HUES48 (cell line): ENCODE measurements at regions not wholly inside any gene's neighbourhood (a gene's known extent, or its start where the extent isn't known, plus 50 kb on each side); places are given as distances from the start of the nearest gene placed in this dataset.

Experiments used
- H3K27ac ChIP-seq: one replicate; pipeline ENCODE4 v1.7.0; 2013; ENCODE audit warnings: low read depth, low read length, inconsistent platforms
- H3K27me3 ChIP-seq: 2 replicates; pipeline ENCODE4 v1.6.1; 2013; ENCODE audit warnings: mild to moderate bottlenecking, low read length; ENCODE audit not compliant: control insufficient read depth, insufficient read depth
- H3K36me3 ChIP-seq: 2 replicates; pipeline ENCODE4 v1.6.1; 2013; ENCODE audit warnings: low read length; ENCODE audit not compliant: control insufficient read depth, insufficient read depth
- H3K4me1 ChIP-seq: 2 replicates; pipeline ENCODE4 v1.6.1; 2013; ENCODE audit warnings: mild to moderate bottlenecking, low read length; ENCODE audit not compliant: control insufficient read depth, insufficient read depth
- H3K4me3 ChIP-seq: 2 replicates; pipeline ENCODE4 v1.5.1; 2013; ENCODE audit warnings: mild to moderate bottlenecking, low read depth, low read length
- H3K9ac ChIP-seq: 2 replicates; pipeline ENCODE4 v1.6.1; 2013; ENCODE audit warnings: mild to moderate bottlenecking, low read depth, low read length, moderate library complexity
- H3K9me3 ChIP-seq: 2 replicates; pipeline ENCODE4 v1.6.1; 2013; ENCODE audit warnings: low read length; ENCODE audit not compliant: control insufficient read depth, insufficient read depth

DNA sequence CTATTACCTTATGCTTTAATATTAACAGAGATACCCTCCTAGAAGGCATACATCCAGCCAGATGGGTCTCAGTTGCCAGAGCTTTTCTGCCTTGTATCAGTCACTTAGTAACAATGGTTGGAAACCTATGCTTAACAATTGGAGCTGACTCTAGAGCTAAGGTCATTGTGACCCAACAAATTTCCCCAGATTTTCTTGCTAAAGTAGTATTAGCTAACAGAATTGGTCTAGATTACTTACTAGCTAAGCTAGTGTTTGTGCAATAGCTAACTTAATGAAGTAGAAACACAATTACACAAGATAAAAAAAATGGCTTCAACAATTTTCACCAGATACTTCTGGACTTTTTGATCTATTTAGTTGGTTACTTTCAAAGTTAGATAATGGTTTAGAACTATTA lies 236.9 kb downstream of the NSUN3 start:
- H3K9ac ChIP-seq = no peak overlapping the region
- H3K27ac ChIP-seq = no peak overlapping the region
- no peak overlapping the region for H3K4me3 ChIP-seq
- no peaks in the 10 kb centered on the region for H3K27me3 ChIP-seq
- peaks cover 9% of the 10 kb centered on the region; the same call in 1 of the 2 replicates for H3K4me1 ChIP-seq
- no peaks in the 10 kb centered on the region for H3K9me3 ChIP-seq
- no peaks in the 10 kb centered on the region for H3K36me3 ChIP-seq

DNA sequence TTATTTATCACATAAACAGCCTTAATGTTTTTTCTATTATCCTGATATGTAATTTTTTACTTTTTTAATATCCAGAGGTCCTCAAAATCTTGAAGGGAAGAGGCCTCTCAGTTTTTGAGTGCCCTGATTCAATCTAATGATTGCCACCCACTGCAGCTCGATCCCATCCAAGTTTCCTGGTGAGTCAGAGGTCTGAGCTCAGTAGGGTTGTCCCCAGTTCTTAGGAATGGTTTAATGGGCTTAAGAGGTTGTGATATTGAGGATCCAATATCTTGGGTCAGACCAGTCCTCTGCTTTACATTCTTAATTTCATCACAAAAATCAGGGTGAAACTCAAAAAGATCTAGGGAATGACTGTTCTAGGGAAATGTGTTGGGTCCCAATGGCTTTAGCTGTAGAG lies 238.5 kb downstream of the NSUN3 start:
- Histone ChIP-seq H3K9me3 (no peaks in the 10 kb centered on the region), H3K27me3 (no peaks in the 10 kb centered on the region)

GRCh38 chr3:94303266-94303665 lies 240.4 kb downstream of the NSUN3 start:
- H3K36me3 ChIP-seq = no peaks in the 10 kb centered on the region
- H3K4me1 ChIP-seq = peaks cover 23% of the 10 kb centered on the region
- H3K27ac ChIP-seq = no peak overlapping the region
- no peaks in the 10 kb centered on the region for H3K9me3 ChIP-seq
- H3K4me3 ChIP-seq = no peak overlapping the region
- no peak overlapping the region for H3K9ac ChIP-seq
- H3K27me3 ChIP-seq = no peaks in the 10 kb centered on the region

More for the DNA sequence above, 238.5 kb downstream of the NSUN3 start:
- H3K27ac ChIP-seq = no peak overlapping the region
- H3K9ac ChIP-seq = no peak overlapping the region
- no peaks in the 10 kb centered on the region for H3K36me3 ChIP-seq
- H3K4me3 ChIP-seq = no peak overlapping the region
- peaks cover 16% of the 10 kb centered on the region for H3K4me1 ChIP-seq

GRCh38 chr3:94303897-94304296 lies 241.0 kb downstream of the NSUN3 start:
- Histone ChIP-seq H3K9me3 (no peaks in the 10 kb centered on the region), H3K36me3 (no peaks in the 10 kb centered on the region), H3K27ac (no peak overlapping the region), H3K4me3 (no peak overlapping the region), H3K9ac (no peak overlapping the region), H3K27me3 (no peaks in the 10 kb centered on the region), H3K4me1 (peaks cover 23% of the 10 kb centered on the region)

- Histone ChIP-seq H3K4me3 (no peak overlapping the region), H3K36me3 (no peaks in the 10 kb centered on the region), H3K27ac (no peak overlapping the region), H3K9ac (no peak overlapping the region), H3K4me1 (peaks cover 23% of the 10 kb centered on the region), H3K27me3 (no peaks in the 10 kb centered on the region), H3K9me3 (no peaks in the 10 kb centered on the region)
Observed at GRCh38 chr3:94304954-94305353, 242.1 kb downstream of the NSUN3 start.

DNA sequence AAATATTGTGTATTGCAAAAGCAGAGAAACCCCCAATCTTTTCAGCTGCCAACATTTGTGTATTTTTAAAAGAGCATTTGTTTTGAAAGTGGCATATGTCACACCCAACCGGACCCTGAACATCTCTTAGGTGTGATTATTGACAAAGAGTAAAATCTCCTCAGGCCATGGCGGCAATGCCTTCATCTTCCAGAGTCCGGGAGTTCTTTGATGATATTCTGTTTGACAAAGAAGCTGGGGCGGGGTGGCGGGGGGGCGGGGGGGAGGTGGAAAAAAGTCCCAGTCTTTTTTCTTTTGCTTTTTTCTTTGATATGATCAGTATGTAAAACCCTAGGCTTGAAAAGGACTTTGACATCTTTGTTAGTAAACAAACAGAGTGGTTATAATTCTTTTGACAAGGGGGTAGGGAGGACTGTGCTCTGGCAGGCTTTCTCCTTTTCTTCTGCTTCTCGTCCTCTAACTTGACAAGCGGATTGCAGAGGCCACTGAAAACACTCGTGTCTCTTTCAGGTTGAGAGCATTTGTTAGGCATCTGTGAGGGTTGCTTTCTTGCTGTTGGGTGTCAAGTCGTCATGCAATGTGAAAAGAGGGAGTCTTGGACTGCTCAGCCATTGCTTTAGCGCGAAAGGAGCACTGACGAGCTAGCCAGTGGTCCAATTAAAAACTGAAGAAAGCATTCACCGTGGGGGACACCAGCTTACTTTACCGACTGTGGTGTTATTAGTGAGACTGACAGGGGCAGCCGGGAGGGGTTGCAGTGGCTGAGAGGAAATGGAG lies 243.2 kb downstream of the NSUN3 start:
- Histone ChIP-seq H3K4me3 (no peak overlapping the region), H3K36me3 (no peaks in the 10 kb centered on the region), H3K27me3 (no peaks in the 10 kb centered on the region), H3K9ac (no peak overlapping the region), H3K9me3 (no peaks in the 10 kb centered on the region), H3K4me1 (peaks cover 23% of the 10 kb centered on the region), H3K27ac (peak overlapping the region; percentile 44)

DNA sequence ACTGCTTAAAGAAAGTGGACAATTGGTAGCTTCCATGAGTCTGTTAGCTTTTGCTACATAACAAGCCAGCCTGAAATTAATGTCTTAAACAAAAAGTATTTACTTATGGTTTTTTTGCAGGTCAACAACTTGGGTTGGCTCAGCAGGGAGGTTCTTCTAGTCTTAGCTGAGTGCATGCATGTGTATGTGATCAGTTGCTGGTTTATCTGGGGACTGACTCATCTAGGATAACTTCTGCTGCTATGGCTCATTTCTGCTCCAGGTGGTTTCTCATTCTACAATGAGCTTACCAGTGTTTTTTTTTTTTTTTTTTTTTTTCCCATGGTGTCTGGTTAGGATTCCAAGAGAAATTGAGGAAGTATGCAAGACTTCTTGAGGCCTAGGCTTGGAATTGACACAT lies 244.7 kb downstream of the NSUN3 start:
- H3K9me3 ChIP-seq = no peaks in the 10 kb centered on the region
- no peaks in the 10 kb centered on the region for H3K36me3 ChIP-seq
- no peaks in the 10 kb centered on the region for H3K27me3 ChIP-seq
- H3K9ac ChIP-seq = no peak overlapping the region
- no peak overlapping the region for H3K27ac ChIP-seq
- H3K4me1 ChIP-seq = peaks cover 23% of the 10 kb centered on the region
- H3K4me3 ChIP-seq = no peak overlapping the region

DNA sequence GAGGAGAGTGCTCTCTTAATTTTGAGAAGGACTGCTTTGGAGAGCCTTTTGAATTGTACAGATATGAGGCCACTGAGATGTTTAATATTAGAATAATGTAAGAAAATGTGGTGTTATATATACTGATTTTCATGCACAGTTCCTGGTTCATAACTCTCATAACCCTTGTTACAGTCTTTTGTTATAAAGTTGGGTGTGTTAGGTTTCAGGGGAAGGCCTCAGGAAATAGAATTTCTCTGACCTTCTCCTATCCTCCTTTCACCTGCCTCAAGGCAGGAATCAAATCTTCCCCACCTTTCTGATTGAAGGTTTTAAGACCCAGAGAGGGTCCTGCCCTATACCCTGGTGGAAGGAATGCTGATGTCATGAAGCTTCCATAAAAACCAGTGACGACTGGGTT lies 245.9 kb downstream of the NSUN3 start:
- Histone ChIP-seq H3K4me3 (no peak overlapping the region), H3K9me3 (no peaks in the 10 kb centered on the region), H3K27ac (no peak overlapping the region), H3K4me1 (peaks cover 21% of the 10 kb centered on the region), H3K9ac (no peak overlapping the region), H3K36me3 (no peaks in the 10 kb centered on the region), H3K27me3 (no peaks in the 10 kb centered on the region)

DNA sequence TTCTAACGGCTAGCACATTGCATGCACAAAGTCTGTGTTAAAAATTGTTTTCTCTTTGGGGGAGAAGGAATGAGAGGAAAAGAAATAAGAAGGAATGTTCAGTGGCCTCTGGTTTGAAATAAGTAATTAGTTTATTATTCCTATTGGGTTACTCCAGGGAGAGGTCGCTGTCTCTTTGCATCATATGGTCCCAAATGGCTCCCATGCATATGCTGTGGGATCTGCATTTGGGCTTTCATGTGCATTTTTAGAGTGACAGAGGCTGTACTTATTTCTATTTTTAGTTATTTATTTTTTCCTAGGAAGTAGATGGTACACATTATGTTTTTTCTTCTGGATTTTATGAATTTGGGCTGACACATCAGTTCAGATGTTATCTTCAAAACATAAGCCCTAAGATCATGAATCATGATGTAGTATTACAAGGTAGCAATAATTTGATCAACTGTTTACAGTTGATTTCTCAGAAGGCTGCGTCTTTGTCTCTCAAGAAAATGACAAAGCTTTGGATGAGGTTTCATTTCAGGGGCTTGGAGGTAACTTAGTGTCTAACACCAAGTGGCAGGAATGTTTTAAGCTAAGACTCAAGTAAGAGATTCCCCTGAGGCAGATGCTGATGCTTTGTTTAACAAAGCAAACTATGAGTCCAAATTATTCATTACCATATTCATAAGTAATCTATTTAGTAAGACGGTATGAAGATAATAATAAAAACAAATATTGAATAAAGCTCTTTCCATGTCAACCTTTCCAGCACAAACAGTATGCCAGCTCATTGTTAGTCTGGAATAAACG lies 247.7 kb downstream of the NSUN3 start:
- no peak overlapping the region for H3K4me3 ChIP-seq
- H3K36me3 ChIP-seq = no peaks in the 10 kb centered on the region
- H3K4me1 ChIP-seq = peaks cover 11% of the 10 kb centered on the region
- no peaks in the 10 kb centered on the region for H3K27me3 ChIP-seq
- no peaks in the 10 kb centered on the region for H3K9me3 ChIP-seq
- H3K9ac ChIP-seq = no peak overlapping the region
- no peak overlapping the region for H3K27ac ChIP-seq

DNA sequence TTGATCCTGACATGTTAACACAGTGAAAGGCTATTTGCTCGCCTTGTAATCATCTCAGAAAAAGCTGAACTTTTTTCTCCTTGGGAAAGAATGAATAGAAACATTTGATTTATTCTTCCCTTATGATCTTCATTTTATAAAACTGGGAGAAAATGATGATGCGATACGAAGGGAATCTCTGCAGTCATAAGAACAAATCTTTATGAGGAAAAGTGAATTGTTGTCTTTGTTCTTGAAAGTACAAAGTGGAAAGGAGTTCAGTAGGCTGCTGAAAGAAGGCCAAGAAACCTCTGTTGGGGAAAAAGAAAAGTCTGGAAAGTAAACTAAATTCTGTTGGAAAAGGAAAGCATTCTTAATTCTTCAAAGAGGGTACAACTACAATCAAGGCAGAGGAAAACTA lies 248.8 kb downstream of the NSUN3 start:
- no peaks in the 10 kb centered on the region for H3K9me3 ChIP-seq
- H3K4me1 ChIP-seq = peaks cover 4% of the 10 kb centered on the region; the same call in 1 of the 2 replicates
- no peaks in the 10 kb centered on the region for H3K27me3 ChIP-seq
- no peak overlapping the region for H3K27ac ChIP-seq
- no peak overlapping the region for H3K9ac ChIP-seq
- no peaks in the 10 kb centered on the region for H3K36me3 ChIP-seq
- H3K4me3 ChIP-seq = no peak overlapping the region

GRCh38 chr3:94314218-94314883 lies 251.5 kb downstream of the NSUN3 start:
- Histone ChIP-seq H3K4me1 (no peaks in the 10 kb centered on the region), H3K9me3 (no peaks in the 10 kb centered on the region), H3K9ac (no peak overlapping the region), H3K4me3 (no peak overlapping the region), H3K27me3 (no peaks in the 10 kb centered on the region), H3K27ac (no peak overlapping the region), H3K36me3 (no peaks in the 10 kb centered on the region)
